ENCODE measurements at regions not wholly inside any gene's neighbourhood (a gene's known extent, or its start where the extent isn't known, plus 50 kb on each side); places are given as distances from the start of the nearest gene placed in this dataset.

DNA sequence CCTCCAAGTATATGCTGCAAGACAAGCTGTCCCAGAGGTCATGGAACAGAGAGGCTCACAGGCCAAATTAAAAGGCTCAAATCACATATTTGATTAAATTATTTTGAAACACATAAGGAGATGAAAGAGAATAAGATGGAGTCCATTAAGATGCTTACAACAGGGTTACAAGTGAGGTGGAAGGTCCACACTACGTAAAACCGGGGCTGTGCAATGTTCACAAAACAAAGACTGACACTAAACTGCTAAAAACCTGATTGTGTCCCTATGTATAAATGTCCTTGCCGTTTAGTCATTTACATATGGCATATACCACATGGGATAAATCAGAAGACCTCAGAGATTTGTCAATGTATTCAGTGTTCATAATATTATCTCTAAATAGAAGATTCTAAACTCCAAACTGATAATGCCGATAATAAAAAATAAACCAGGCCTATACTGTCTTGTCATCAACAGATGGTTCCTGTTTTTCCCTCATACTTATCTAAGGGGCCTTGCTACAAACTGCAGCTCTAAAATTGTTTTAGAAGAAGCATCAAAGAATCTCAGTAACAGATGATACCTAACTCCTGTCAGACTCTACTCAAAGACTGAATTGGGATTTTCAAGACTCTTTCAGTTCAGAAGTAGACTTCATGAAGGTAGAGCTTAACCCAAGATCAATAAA, 51.8 kb upstream of the RIPOR2 start:
- Histone ChIP-seq H3K27me3 (replicated peaks) (no peaks in the 10 kb centered on the region), H3K4me3 (ENCODE audit: low read depth, low read length) (no peak overlapping the region), H3K27ac (no peak overlapping the region), H3K36me3 (replicated peaks) (no peaks in the 10 kb centered on the region)
- DNase-seq, result no peak
- TF ChIP-seq CTCF (IDR thresholded peaks at IDR 0.05; ENCODE audit: low read depth, low read length, missing control alignments), result no peak
- in situ Hi-C loops (cut with HindIII; ENCODE audit: low pct_ligation_motif_present, low sequenced_read_pairs), result no loop called here

DNA sequence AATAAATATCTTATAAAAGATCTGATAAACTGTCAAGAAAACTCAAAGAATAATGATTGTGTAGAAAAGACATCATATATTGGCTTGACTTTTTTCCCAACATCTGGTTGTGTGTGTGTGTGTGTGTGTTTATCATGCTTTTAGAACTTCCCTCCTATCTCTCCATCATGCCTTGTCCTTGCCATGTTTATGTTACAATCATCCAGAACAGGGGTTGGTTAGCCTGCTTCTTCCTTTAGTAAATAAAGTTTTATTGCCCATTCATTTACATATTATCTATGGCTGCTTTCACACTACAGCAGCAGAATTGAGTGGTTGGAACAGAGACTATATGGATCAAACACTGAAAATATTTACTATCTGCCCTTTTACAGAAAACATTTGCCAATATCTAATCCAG, 52.8 kb upstream of the RIPOR2 start:
- H3K27ac ChIP-seq, result no peak overlapping the region
- no peaks in the 10 kb centered on the region for H3K36me3 ChIP-seq (replicated peaks)
- H3K4me3 ChIP-seq (ENCODE audit: low read depth, low read length), result no peak overlapping the region
- TF ChIP-seq CTCF (IDR thresholded peaks at IDR 0.05; ENCODE audit: low read depth, low read length, missing control alignments), result no peak
- H3K27me3 ChIP-seq (replicated peaks), result no peaks in the 10 kb centered on the region
- in situ Hi-C loops (cut with HindIII; ENCODE audit: low pct_ligation_motif_present, low sequenced_read_pairs), result no loop called here
- DNase-seq, result no peak

- H3K27ac ChIP-seq, result no peak overlapping the region
- DNase-seq, result peak; percentile 48
Measured at GRCh38 chr6:24990236-24990845, 54.6 kb upstream of the RIPOR2 start.

DNA sequence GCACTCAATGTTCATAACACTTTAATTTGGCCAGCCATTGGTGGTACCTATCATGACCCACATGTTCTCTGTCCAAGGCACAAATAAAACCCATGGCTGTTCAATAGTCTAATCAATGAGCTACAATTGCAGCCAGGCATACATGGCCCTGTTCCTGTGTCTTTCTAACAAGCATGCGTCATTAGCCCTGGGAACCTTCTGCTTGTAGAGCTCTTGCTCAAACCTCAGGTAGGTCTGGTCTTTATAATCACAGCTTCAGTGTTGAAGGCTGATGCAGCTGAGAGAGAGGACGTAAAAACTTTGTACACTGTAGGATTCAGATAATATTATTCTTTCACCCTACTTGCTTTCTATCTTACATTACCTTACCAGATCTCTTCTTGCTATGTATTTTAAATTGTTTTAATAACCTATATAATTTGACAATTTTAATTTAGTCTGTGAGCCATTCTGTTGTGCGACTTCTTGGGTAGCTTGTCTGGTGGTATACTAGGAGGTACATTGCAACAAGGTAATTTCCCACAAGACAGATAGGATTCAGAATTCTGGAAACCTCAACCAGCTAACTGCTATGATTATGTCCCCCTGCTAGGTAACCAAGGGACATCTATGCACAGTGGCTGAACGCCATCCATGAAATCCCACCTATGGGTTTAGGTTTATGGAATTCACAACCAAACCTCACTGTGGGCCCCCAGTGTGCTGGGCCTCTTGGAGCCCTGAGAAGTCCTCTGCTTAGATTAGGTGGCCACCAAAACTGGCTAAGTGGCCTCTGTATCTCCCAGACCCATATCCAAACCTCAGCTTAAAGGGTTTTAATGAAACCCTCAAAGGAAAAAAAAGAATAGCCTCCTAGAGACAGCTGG, 55.4 kb upstream of the RIPOR2 start:
- no peaks in the 10 kb centered on the region for H3K36me3 ChIP-seq (replicated peaks)
- in situ Hi-C loops (cut with HindIII; ENCODE audit: low pct_ligation_motif_present, low sequenced_read_pairs), result no loop called here
- TF ChIP-seq CTCF (IDR thresholded peaks at IDR 0.05; ENCODE audit: low read depth, low read length, missing control alignments), result no peak
- no peaks in the 10 kb centered on the region for H3K27me3 ChIP-seq (replicated peaks)
- H3K27ac ChIP-seq, result no peak overlapping the region
- no peak overlapping the region for H3K4me3 ChIP-seq (ENCODE audit: low read depth, low read length)
- no peak for DNase-seq

More at GRCh38 chr6:24990236-24990845, 54.6 kb upstream of the RIPOR2 start:
- TF ChIP-seq CTCF (IDR thresholded peaks at IDR 0.05; ENCODE audit: low read depth, low read length, missing control alignments), result no peak
- no peaks in the 10 kb centered on the region for H3K36me3 ChIP-seq (replicated peaks)
- in situ Hi-C loops (cut with HindIII; ENCODE audit: low pct_ligation_motif_present, low sequenced_read_pairs), result no loop called here
- no peaks in the 10 kb centered on the region for H3K27me3 ChIP-seq (replicated peaks)
- H3K4me3 ChIP-seq (ENCODE audit: low read depth, low read length), result no peak overlapping the region

DNA sequence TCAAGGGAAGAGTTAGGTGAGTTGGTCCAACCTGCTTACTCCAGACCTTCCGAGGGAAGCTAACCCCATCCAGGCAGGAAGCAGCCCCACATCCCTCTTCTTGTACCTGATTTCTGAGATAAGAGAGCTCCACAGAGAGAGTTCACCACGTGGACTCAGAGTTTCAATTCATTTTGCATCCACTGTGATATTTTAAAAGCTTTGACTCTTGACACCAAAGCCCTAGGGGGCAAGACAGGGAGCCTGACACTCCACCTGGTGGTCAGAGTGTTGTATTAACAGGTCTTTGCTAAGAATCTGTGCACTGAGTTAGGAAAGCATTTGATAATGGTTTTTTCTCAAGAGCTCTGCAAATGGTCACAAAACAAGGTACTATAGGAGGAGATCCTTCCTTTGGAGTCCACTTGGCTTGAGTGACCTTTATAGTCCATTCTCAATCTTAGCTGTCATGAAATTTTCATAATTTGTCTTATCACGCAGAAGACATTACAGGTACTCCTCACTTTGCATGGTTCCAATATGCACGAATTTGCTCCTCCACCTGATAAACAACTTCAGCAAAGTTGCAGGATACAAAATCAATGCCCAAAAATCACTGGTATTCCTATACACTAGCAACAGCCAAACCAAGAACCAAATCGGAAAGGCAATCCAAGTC, 56.2 kb upstream of the RIPOR2 start:
- peak; percentile 78 for TF ChIP-seq CTCF (IDR thresholded peaks at IDR 0.05; ENCODE audit: low read depth, low read length, missing control alignments)
- Histone ChIP-seq H3K27ac (no peak overlapping the region), H3K4me3 (ENCODE audit: low read depth, low read length) (no peak overlapping the region), H3K27me3 (replicated peaks) (no peaks in the 10 kb centered on the region), H3K36me3 (replicated peaks) (no peaks in the 10 kb centered on the region)
- DNase-seq, result no peak
- in situ Hi-C loops (cut with HindIII; ENCODE audit: low pct_ligation_motif_present, low sequenced_read_pairs), result no loop called here
